Thyroid gland (tissue), 4 donors: ENCODE measurements at regions not wholly inside any gene's neighbourhood (a gene's known extent, or its start where the extent isn't known, plus 50 kb on each side); places are given as distances from the start of the nearest gene placed in this dataset.

ENCODE experiments used
- DNase-seq, 2 donors: peaks; one replicate each; pipeline ENCODE4 v3.0.0-alpha.2; 2019
- H3K27ac ChIP-seq, 3 donors: fragments of 200-600 bp; sonication (generic); 1 replicate in 2 of 3; 2 replicates in 1 of 3; pipeline ENCODE4 v1.5.1; 2016 to 2019; ENCODE audit warnings: mild to moderate bottlenecking in 1 of 3, moderate library complexity in 1 of 3
- H3K27me3 ChIP-seq: fragments of 200-600 bp; sonication (generic); one replicate; pipeline ENCODE4 v1.5.1; 2019
- H3K36me3 ChIP-seq, 2 donors: fragments of 200-600 bp; sonication (generic); one replicate each; pipeline ENCODE4 v1.5.1; 2016 to 2019
- H3K4me1 ChIP-seq, 2 donors: fragments of 200-600 bp; sonication (generic); one replicate each; pipeline ENCODE4 v1.5.1; 2017 to 2019
- H3K4me3 ChIP-seq, 3 donors: fragments of 200-600 bp; sonication (generic); replicated peaks in 1 of 3; 1 replicate in 2 of 3; 2 replicates in 1 of 3; pipeline ENCODE4 v1.5.1; 2016; ENCODE audit warnings: mild to moderate bottlenecking in 1 of 3
- H3K9me3 ChIP-seq: fragments of 200-600 bp; sonication (generic); one replicate; pipeline ENCODE4 v1.5.1; 2017
- POLR2A ChIP-seq, 2 donors: fragments of 450-650 bp; IDR thresholded peaks; one replicate each; pipeline ENCODE4 v1.6.1; 2017; ENCODE audit warnings: antibody characterized with exemption in 2 of 2, mild to moderate bottlenecking in 2 of 2, moderate library complexity in 1 of 2
- WGBS, 2 donors: methylation state at CpG; one replicate each; pipeline ENCODE4 v1.1.5; 2017; 5-methylcytosine and 5-hydroxymethylcytosine counted together
- intact Hi-C: fragments of 100-400 bp; cut with DNase I; formaldehyde crosslinking; loops from one replicate; pipeline ENCODE4 v1.15.1; 2023
- TF ChIP-seq, protein P1 (sequence below), 6 experiments: fragments of 200-600 bp in 3 of 6; fragments of 450-650 bp in 3 of 6; sonication (generic) in 3 of 6; IDR thresholded peaks; one replicate each; pipeline ENCODE4 v1.5.1; 2016 to 2019; ENCODE audit warnings: antibody characterized with exemption in 6 of 6, mild to moderate bottlenecking in 2 of 6, inconsistent platforms in 1 of 6, moderate library complexity in 1 of 6

- no peak for DNase-seq
- Histone ChIP-seq H3K27me3 (no peaks in the 10 kb centered on the region), H3K4me3 (no peak overlapping the region), H3K4me1 (no peaks in the 10 kb centered on the region), H3K27ac (no peak overlapping the region), H3K36me3 (no peaks in the 10 kb centered on the region), H3K9me3 (no peaks in the 10 kb centered on the region)
- intact Hi-C loops, result no loop called here
- TF ChIP-seq, protein P1, sequence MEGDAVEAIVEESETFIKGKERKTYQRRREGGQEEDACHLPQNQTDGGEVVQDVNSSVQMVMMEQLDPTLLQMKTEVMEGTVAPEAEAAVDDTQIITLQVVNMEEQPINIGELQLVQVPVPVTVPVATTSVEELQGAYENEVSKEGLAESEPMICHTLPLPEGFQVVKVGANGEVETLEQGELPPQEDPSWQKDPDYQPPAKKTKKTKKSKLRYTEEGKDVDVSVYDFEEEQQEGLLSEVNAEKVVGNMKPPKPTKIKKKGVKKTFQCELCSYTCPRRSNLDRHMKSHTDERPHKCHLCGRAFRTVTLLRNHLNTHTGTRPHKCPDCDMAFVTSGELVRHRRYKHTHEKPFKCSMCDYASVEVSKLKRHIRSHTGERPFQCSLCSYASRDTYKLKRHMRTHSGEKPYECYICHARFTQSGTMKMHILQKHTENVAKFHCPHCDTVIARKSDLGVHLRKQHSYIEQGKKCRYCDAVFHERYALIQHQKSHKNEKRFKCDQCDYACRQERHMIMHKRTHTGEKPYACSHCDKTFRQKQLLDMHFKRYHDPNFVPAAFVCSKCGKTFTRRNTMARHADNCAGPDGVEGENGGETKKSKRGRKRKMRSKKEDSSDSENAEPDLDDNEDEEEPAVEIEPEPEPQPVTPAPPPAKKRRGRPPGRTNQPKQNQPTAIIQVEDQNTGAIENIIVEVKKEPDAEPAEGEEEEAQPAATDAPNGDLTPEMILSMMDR (IDR thresholded peaks at IDR 0.05), result no peak
- no peak for TF ChIP-seq POLR2A (IDR thresholded peaks at IDR 0.05)
Observed at GRCh38 chr6:81238390-81238789, 514.1 kb downstream of the TENT5A start.

DNA sequence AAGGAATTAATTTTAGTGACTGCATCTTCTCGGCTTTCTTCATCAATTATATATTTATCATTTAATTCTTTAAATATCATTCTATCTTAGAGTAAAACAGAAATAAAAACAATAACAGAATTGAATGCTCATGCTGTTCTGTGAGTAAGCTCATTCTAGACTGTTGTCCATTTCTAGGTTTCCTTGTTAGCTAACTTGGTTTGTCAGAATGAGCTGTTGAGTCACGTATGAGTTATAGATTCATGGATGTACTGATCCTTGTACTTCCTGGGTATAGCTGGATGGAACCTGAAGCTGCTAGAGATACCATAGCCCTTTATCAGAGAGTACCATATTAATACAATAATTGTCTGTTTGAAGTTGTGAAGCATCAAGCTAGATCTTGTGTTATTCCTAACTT lies 515.3 kb downstream of the TENT5A start:
- no peak for DNase-seq

GRCh38 chr6:81235512-81235911 lies 517.0 kb downstream of the TENT5A start:
- Histone ChIP-seq H3K4me1 (no peaks in the 10 kb centered on the region), H3K9me3 (no peaks in the 10 kb centered on the region), H3K27me3 (no peaks in the 10 kb centered on the region), H3K27ac (no peak overlapping the region), H3K36me3 (no peaks in the 10 kb centered on the region), H3K4me3 (no peak overlapping the region)
- TF ChIP-seq, protein P1 (IDR thresholded peaks at IDR 0.05), result no peak
- no peak for TF ChIP-seq POLR2A (IDR thresholded peaks at IDR 0.05)
- intact Hi-C loops, result no loop called here
- 66 to 73% methylated on average over 2 of the region's 2 CpGs for WGBS, 2 donors
- no peak for DNase-seq

More for the DNA sequence above, 515.3 kb downstream of the TENT5A start:
- TF ChIP-seq, protein P1 (IDR thresholded peaks at IDR 0.05), result no peak
- TF ChIP-seq POLR2A (IDR thresholded peaks at IDR 0.05), result no peak
- H3K27ac ChIP-seq, result no peak overlapping the region
- H3K4me3 ChIP-seq, result no peak overlapping the region
- intact Hi-C loops, result no loop called here
- 91 to 96% methylated on average over 2 of the region's 2 CpGs for WGBS, 2 donors
- H3K4me1 ChIP-seq, result no peaks in the 10 kb centered on the region
- no peaks in the 10 kb centered on the region for H3K27me3 ChIP-seq
- no peaks in the 10 kb centered on the region for H3K9me3 ChIP-seq
- no peaks in the 10 kb centered on the region for H3K36me3 ChIP-seq

GRCh38 chr6:81233990-81234389 lies 518.5 kb downstream of the TENT5A start:
- Histone ChIP-seq H3K27me3 (no peaks in the 10 kb centered on the region), H3K4me3 (no peak overlapping the region), H3K9me3 (no peaks in the 10 kb centered on the region), H3K36me3 (no peaks in the 10 kb centered on the region), H3K4me1 (no peaks in the 10 kb centered on the region), H3K27ac (no peak overlapping the region)
- intact Hi-C loops, result no loop called here
- 83 to 84% methylated on average over 1 of the region's 1 CpG for WGBS, 2 donors
- no peak for TF ChIP-seq POLR2A (IDR thresholded peaks at IDR 0.05)
- TF ChIP-seq, protein P1 (IDR thresholded peaks at IDR 0.05), result no peak
- DNase-seq, result no peak

DNA sequence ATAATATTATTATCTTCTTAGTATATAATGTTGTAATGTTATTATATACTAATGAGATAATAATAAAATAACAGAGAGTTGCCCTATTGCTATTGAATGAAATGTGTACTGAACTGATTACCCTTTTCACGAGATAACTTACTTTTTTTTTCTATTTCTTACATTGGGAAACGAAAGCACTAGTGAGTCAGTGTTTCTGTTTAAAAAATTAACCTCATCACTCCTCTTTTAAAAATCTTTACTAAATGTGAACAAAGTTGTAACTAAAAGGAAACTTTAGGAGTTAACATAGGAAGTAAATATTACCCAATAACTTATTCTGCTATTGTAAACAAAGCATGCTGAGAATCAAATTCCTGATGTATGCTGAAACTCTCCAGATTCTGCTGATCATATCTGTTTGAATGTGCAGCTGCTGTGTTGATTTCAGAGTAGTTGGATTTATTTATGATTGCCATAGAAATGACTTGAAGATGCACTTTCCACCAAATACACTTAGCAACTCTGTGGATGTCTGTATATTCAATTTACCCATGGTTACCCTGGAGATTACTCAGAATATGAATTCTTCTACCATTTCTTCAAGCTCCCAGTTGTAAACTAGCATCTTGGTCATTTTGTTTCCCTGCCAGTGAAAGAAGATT lies 523.4 kb downstream of the TENT5A start:
- TF ChIP-seq POLR2A (IDR thresholded peaks at IDR 0.05), result no peak
- TF ChIP-seq, protein P1 (IDR thresholded peaks at IDR 0.05), result no peak
- Histone ChIP-seq H3K9me3 (no peaks in the 10 kb centered on the region), H3K4me3 (no peak overlapping the region), H3K4me1 (no peaks in the 10 kb centered on the region), H3K27ac (no peak overlapping the region), H3K36me3 (no peaks in the 10 kb centered on the region), H3K27me3 (no peaks in the 10 kb centered on the region)
- no peak for DNase-seq
- intact Hi-C loops, result no loop called here
- WGBS, 2 donors, result 51 to 58% methylated on average over 2 of the region's 2 CpGs
